HTR-8/SVneo (cell line): ENCODE measurements at regions not wholly inside any gene's neighbourhood (a gene's known extent, or its start where the extent isn't known, plus 50 kb on each side); places are given as distances from the start of the nearest gene placed in this dataset.
A peak's percentile ranks its signal among the peaks of the same experiment; 100 is the strongest.

Source experiments
- DNase-seq: peaks from one replicate; pipeline ENCODE4 v3.0.0; 2011; ENCODE audit warnings: low spot score, mixed read lengths; ENCODE audit not compliant: insufficient read length
- FAIRE-seq: peaks from 2 replicates; lab custom pipeline; 2011; peaks lifted over from hg19 to GRCh38; lab: Jason Lieb, UNC

DNA sequence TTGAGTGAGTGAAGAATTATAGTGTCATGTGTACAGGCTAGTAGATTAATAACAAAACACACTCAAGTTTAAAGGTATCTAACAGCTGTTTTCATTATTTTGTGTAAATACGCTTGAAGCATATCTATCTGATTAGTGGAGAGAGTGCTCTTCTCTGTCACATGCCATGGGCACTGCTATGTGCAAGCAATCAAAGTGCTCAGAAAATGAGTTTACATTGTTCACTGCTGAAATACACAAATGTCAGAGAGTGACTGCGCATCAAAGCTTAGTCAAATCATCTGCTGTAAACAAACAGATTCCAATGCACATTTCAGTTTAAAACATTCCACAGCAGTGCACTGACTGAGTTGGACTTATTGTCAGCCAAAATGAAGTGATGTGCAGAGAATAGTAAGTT is 423.4 kb downstream of the ZEB2 start:
- FAIRE-seq: no peak

DNA sequence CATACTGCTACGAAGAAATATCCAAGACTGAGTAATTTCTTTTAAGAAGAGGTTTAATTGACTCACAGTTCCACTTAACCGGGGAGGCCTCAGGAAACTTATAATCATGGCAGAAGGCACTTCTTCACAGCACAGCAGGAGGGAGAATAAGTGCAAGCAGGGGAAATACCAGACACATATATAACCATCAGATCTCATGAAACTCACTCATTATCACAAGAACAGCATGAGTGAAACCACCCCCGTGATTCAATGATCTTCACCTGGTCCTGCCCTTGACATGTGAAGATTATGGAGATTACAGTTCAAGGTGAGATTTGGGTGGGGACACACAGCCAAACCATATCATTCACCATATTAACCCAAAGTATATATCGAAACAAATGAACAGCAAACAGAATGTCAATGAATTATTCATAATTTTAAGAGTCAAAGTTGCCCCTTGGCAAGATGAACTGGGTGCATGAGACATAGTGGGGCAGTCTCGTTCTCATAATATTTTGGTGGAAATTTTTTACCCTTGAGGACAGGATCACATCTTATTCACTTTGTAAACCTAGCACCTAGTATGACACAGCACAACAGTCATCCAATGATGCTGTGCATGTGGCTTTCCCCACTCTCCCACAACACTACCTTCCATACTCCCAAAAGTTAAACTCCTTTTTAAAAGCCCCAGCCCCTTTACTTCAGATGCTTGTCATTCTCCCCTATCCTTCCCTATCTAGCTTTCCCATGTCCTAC is 425.3 kb downstream of the ZEB2 start:
- no peak for DNase-seq
- no peak for FAIRE-seq

More for the DNA sequence above, 423.4 kb downstream of the ZEB2 start:
- no peak for DNase-seq

GRCh38 chr2:144091622-144092021 is 428.3 kb downstream of the ZEB2 start:
- no peak for DNase-seq
- FAIRE-seq: no peak

- no peak for FAIRE-seq
- no peak for DNase-seq
Measured at GRCh38 chr2:144088863-144089262, 431.1 kb downstream of the ZEB2 start.

- DNase-seq: no peak
Measured at GRCh38 chr2:144086965-144087364, 433.0 kb downstream of the ZEB2 start.

GRCh38 chr2:144085016-144085415 is 434.9 kb downstream of the ZEB2 start:
- DNase-seq (no peak), FAIRE-seq (no peak)

More at GRCh38 chr2:144086965-144087364, 433.0 kb downstream of the ZEB2 start:
- FAIRE-seq: no peak

DNA sequence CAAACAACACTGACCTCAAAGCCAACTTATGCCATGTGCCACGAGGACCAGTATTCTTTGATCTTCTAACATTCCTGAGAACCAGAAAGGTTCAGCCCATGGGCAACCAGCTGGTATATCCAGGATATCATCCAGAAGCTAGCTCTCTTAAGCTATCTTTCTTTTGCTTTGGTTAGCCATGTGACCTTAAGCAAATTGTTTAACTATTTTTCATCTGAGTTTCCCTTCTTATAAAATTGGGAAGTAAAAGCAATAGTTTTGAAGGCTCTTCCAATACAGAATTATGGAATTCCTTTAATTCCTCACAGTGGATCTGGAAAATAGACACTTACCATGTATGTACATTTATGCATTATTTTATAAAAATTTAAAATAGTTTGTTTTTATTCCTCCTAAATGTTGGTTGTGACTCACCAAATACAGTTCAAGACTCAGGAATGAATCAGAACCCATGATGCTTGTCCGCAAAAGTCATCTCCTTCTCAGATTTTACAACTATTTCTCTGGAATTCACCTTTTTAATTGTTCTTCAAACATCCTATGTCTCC is 435.7 kb downstream of the ZEB2 start:
- peak; percentile 18 for DNase-seq
- FAIRE-seq: no peak

DNA sequence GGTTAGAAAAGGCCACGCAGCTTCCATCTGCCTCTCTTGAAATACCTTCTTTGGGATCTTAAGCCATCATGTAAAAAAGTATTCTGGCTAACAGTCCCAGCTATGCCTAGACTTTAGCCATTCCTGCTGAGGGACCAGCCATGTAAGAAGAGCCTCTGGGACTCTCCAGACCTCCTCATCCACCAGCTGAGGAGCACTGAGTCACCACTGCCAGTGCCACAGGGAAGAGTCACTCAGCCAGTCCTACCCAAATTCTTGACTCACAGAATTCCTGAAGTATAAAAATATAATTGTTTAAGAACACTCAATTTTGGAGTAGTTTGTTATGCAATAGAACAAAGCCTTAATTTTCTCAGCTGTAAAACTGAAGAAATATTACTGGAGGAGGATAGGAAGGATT is 436.7 kb downstream of the ZEB2 start:
- DNase-seq: peak; percentile 10
- no peak for FAIRE-seq

- no peak for DNase-seq
- no peak for FAIRE-seq
Measured at GRCh38 chr2:144082777-144083176, 437.1 kb downstream of the ZEB2 start.

GRCh38 chr2:144082327-144082726 is 437.6 kb downstream of the ZEB2 start:
- DNase-seq (no peak), FAIRE-seq (no peak)

GRCh38 chr2:144081272-144081671 is 438.6 kb downstream of the ZEB2 start:
- FAIRE-seq (no peak), DNase-seq (no peak)

- no peak for FAIRE-seq
- DNase-seq: no peak
Measured at GRCh38 chr2:144079803-144080202, 440.1 kb downstream of the ZEB2 start.

- FAIRE-seq: no peak
- DNase-seq: no peak
Measured at GRCh38 chr2:144078802-144079724, 440.9 kb downstream of the ZEB2 start.

DNA sequence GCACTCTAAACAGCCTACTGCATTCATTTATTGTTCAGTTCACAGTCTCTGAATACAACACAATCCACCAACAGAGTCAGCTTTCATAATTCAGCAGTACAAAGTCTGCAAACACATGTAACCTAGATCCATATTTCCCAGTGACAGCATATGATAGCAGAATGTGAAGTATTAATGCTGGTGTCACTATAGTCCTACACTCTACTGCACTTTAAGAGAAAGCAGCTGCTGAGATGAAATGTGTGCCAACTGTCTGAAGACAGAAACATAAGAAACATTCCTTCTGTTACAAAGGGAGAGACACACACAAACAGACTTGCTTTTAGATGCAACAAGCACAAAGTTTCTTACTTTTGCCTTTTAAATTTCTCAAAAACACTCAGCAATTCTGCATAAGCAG is 441.8 kb downstream of the ZEB2 start:
- FAIRE-seq (no peak), DNase-seq (no peak)

DNA sequence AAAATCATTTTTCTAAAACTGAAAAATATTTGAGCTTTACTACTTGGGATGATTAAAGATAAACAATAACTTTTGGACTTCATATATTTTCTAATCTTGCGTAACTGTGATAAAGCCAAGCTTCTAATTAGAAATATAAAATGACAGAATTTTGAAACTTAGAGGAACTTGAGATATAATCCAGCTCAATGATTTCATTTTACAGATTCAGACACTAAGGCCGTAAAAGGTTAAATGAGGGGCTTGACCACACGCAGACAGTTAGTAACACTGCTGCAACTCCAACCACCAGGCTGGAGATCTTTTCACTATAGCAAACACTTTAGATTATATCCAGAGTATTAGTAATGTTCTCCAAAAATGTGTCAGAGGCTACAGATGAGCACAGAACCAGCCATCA is 445.5 kb downstream of the ZEB2 start:
- FAIRE-seq (no peak), DNase-seq (no peak)

- DNase-seq (no peak), FAIRE-seq (no peak)
Measured at GRCh38 chr2:144071461-144071860, 448.5 kb downstream of the ZEB2 start.

GRCh38 chr2:144067506-144067905 is 452.4 kb downstream of the ZEB2 start:
- FAIRE-seq (no peak), DNase-seq (no peak)

DNA sequence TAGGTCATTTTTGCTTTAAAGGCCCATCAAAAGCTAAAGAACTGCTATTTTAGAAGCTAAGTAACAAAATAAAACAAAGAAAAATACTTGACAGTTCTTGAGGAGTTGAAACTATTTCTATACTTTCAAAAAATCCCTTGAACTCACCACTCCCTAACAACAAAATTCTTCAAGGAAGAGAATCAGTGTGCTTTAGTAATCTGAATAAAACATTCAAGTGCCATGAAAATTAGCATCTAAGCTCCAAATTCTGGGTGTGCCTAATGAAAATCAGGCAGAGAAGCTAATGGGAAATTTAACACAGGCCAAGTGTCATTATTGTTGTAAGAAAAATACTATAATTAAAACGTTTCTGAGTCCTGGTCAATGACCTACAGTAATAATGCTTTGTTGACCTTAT is 456.3 kb downstream of the ZEB2 start:
- FAIRE-seq (no peak), DNase-seq (no peak)

DNA sequence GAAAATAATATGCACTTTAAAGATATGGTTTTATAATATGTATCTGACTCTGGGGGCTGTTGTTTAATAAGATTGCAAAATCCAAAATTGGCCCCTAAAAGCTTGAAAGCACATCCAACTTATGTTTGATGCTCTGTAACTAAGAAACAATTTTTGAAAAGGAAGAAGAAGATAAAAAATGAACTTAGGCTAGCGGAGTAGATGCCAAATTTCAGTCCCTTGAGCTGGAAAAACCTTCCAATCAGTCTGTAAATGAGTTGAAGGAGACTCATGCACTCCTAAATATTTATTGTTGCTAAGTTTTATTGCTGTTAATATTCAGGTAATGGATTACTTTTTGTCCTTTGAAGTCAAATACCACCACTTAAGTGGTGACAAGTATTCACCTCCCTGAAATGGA is 465.0 kb downstream of the ZEB2 start:
- no peak for FAIRE-seq
- DNase-seq: no peak

DNA sequence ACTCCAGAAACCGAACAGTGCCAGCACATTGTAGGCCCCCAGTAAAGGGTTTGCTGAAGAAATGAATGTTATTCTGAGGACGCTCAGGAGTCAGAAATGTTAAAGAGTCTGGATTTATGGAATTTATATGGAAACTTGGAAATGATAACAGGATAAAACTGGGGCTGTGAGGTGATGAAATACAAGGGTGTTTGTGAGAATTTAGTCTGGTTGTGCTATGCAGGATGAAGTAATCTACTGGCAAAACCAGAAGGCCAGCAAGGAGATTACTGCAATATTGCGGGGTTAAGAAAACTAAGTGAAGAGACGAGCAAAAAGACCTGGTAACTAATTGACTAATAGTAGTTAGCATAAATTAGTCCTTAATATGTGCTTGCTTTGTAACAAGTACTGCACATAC is 467.8 kb downstream of the ZEB2 start:
- no peak for FAIRE-seq
- no peak for DNase-seq

DNA sequence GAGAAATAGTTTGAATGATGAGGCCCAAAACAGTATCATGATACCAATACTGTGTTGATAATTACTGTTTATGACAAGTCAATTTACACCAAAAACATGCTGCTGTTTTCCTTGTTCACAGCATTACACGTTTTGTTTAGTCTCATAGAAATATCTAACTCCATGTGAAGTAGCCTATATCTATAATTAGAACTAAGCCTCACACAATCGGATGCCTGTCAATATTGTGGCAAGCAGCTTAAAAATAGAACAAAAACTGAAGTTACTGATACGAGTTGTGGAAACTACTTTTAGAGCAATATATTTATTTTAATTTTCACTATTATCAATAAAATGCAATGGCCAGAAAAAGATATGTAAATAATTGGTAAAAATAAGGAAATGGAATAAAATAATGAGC is 470.8 kb downstream of the ZEB2 start:
- FAIRE-seq (no peak), DNase-seq (no peak)
